ENCODE measurements at regions not wholly inside any gene's neighbourhood (a gene's known extent, or its start where the extent isn't known, plus 50 kb on each side); places are given as distances from the start of the nearest gene placed in this dataset.

DNA sequence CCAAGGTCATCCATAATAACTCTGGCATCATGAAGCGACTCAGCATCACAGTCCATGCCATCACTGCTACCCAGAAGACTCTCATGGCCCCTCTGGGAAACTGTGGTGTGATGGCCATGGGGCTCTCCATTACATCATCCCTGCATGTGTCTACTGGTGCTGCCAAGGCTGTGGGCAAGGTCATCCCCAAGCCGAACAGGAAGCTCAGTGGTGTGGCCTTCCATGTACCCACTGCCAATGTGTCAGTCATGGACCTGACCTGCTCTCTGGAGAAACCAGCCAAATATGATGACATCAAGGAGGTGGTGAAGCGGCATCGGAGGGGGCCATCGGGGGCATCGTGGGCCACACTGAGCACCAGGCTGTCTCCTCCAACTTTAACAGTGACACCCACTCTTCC lies 65.1 kb upstream of the ARHGAP29 start:
- TF ChIP-seq, protein P1, sequence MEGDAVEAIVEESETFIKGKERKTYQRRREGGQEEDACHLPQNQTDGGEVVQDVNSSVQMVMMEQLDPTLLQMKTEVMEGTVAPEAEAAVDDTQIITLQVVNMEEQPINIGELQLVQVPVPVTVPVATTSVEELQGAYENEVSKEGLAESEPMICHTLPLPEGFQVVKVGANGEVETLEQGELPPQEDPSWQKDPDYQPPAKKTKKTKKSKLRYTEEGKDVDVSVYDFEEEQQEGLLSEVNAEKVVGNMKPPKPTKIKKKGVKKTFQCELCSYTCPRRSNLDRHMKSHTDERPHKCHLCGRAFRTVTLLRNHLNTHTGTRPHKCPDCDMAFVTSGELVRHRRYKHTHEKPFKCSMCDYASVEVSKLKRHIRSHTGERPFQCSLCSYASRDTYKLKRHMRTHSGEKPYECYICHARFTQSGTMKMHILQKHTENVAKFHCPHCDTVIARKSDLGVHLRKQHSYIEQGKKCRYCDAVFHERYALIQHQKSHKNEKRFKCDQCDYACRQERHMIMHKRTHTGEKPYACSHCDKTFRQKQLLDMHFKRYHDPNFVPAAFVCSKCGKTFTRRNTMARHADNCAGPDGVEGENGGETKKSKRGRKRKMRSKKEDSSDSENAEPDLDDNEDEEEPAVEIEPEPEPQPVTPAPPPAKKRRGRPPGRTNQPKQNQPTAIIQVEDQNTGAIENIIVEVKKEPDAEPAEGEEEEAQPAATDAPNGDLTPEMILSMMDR (IDR thresholded peaks at IDR 0.05 in 8 of 11, conservative IDR thresholded peaks at IDR 0.05 in 3 of 11), result no peak
- TF ChIP-seq POLR2AphosphoS5 (IDR thresholded peaks at IDR 0.05) (peak in 2 of 3 donors; percentile 75), POLR2A (IDR thresholded peaks at IDR 0.05) (no peak)
